ENCODE measurements at regions not wholly inside any gene's neighbourhood (a gene's known extent, or its start where the extent isn't known, plus 50 kb on each side); places are given as distances from the start of the nearest gene placed in this dataset.

DNA sequence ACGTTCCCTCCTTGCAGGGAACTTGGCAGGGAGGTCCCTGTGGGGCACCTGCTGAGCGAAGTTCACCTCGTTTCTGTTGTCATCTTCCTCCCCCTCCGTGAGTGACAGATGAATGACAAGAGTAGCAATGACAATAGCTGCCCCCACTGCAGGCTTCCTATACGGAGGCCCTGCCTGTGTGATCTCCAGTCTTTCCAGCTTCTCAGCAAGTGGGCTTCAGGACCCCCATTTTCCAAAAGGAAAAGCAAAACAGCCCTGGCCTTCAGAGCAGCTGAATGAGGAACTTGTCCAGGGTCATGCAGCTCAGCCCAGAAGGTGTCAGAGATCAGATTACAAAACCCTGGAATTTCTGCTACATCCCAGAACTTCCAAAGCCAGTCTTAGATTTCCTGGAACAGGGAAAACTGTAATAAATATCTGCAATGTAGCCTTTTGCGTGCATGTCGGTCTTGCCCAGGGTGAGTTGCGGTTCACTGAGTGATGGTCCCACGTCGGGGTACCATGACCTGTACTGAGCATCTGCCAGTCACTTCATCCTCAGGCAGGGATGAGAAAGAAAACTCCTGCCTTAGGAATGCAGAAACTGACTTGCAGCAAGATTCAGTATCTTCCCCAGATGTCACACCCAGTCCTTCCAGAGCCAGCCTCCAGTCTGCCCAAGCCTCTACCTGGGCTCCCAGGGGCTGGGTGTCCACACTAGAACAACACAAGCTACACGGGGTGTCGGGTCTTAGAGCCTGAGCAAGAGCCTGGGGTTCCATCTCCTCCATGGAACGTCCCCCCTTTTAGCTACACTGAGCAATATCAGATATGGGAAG is 1457.0 kb downstream of the BRD1 start:
- H3K27ac ChIP-seq (ENCODE audit: low read length in 2 of 2), result no peak overlapping the region
- no peaks in the 10 kb centered on the region for H3K36me3 ChIP-seq (replicated peaks in 1 of 2; ENCODE audit: control extremely low read depth in 1 of 2, control insufficient read depth in 1 of 2, extremely low read depth in 1 of 2, insufficient read depth in 2 of 2, low read length in 1 of 2)
- H3K79me2 ChIP-seq (ENCODE audit: control insufficient read depth, insufficient read depth, low read length), result no peaks in the 10 kb centered on the region
- 71% methylated on average over 8 of the region's 13 CpGs for WGBS (ENCODE audit: insufficient coverage)
- peaks cover 17% of the 10 kb centered on the region for H3K27me3 Mint-ChIP-seq
- no peak overlapping the region for H3K4me3 Mint-ChIP-seq
- H3K4me3 ChIP-seq (ENCODE audit: control extremely low read depth in 1 of 5, extremely low read depth in 1 of 5, insufficient read depth in 1 of 5, low read depth in 2 of 5, low read length in 4 of 5), result no peak overlapping the region
- H3K9me3 ChIP-seq (ENCODE audit: control extremely low read depth in 1 of 3, control insufficient read depth in 2 of 3, insufficient read depth in 1 of 3, low read length in 2 of 3), result peaks cover 0 to 3% (median 0%) of the 10 kb centered on the region in 3 donors
- intact Hi-C loops (cut with micrococcal nuclease), result no loop called here
- ChIA-PET POLR2A (no interaction called here), CTCF (no interaction called here)
- H2AFZ ChIP-seq (ENCODE audit: insufficient read depth, low read depth, low read length, poor library complexity, severe bottlenecking), result no peak overlapping the region
- no peak for TF ChIP-seq EZH2 (IDR thresholded peaks at IDR 0.05; ENCODE audit: borderline replicate concordance, insufficient read depth, low read depth, low read length, poor library complexity, severe bottlenecking)
- TF ChIP-seq, protein P1, sequence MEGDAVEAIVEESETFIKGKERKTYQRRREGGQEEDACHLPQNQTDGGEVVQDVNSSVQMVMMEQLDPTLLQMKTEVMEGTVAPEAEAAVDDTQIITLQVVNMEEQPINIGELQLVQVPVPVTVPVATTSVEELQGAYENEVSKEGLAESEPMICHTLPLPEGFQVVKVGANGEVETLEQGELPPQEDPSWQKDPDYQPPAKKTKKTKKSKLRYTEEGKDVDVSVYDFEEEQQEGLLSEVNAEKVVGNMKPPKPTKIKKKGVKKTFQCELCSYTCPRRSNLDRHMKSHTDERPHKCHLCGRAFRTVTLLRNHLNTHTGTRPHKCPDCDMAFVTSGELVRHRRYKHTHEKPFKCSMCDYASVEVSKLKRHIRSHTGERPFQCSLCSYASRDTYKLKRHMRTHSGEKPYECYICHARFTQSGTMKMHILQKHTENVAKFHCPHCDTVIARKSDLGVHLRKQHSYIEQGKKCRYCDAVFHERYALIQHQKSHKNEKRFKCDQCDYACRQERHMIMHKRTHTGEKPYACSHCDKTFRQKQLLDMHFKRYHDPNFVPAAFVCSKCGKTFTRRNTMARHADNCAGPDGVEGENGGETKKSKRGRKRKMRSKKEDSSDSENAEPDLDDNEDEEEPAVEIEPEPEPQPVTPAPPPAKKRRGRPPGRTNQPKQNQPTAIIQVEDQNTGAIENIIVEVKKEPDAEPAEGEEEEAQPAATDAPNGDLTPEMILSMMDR (IDR thresholded peaks at IDR 0.05), result no peak
- peaks cover 0 to 3% (median 0%) of the 10 kb centered on the region in 4 experiments for H3K27me3 ChIP-seq (replicated peaks in 1 of 4; ENCODE audit: control extremely low read depth in 1 of 4, control insufficient read depth in 3 of 4, insufficient read depth in 4 of 4, low read length in 3 of 4)
- H3K9ac ChIP-seq (ENCODE audit: low read length), result no peak overlapping the region
- H3K4me1 ChIP-seq (ENCODE audit: control insufficient read depth in 2 of 2, insufficient read depth in 2 of 2, low read length in 2 of 2), result no peaks in the 10 kb centered on the region
- H3K4me2 ChIP-seq (replicated peaks; ENCODE audit: low read depth, low read length, poor library complexity, severe bottlenecking), result no peak overlapping the region
- DNase-seq (no peak), ATAC-seq (ENCODE audit: low read depth) (no peak)
- H4K20me1 ChIP-seq (ENCODE audit: control insufficient read depth, insufficient read depth, low read length, poor library complexity, severe bottlenecking), result no peaks in the 10 kb centered on the region
- no peak overlapping the region for H3K27ac Mint-ChIP-seq
- H3K9me3 Mint-ChIP-seq (ENCODE audit: insufficient read depth), result no peaks in the 10 kb centered on the region
- no peaks in the 10 kb centered on the region for H3K4me1 Mint-ChIP-seq

DNA sequence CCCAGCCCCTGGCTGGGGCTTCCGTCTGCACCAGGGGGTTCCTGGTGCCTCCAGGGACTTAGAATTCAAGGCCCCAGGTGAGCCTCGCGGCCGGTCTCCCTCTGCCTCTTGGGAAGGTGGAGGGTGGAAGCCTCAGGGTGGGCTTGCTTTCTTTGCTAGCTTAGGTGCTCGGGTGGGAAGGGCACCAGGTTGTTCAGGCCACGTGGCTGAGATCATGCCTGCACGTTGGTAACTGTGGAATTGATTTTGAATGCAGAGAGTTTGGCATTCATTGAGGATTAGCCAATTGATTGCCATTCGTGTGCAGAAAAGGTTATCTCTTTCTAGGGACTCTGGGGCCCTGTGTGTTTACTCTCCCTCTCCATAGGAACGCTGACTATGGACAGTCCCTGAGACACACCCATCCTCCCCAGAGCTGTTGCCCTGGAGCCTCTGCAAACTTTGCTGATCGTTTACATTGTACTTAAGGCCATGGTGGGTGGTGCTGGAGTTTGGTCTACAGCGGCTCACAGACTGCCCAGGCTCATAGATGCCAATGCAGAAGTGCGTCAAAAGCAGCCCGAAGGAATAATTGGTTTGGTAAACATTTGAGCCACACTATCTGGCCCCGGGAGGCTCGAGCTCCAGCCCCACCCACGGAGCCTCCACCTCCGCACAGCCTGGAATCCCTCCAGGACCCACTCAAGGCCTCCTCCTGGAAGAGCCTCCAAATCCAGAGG is 1457.7 kb downstream of the BRD1 start:
- Histone ChIP-seq H4K20me1 (ENCODE audit: control insufficient read depth, insufficient read depth, low read length, poor library complexity, severe bottlenecking) (no peaks in the 10 kb centered on the region), H3K9me3 (ENCODE audit: control extremely low read depth in 1 of 3, control insufficient read depth in 2 of 3, insufficient read depth in 1 of 3, low read length in 2 of 3) (peaks cover 0 to 3% (median 0%) of the 10 kb centered on the region in 3 donors), H3K4me1 (ENCODE audit: control insufficient read depth in 2 of 2, insufficient read depth in 2 of 2, low read length in 2 of 2) (no peaks in the 10 kb centered on the region), H3K79me2 (ENCODE audit: control insufficient read depth, insufficient read depth, low read length) (no peaks in the 10 kb centered on the region), H3K36me3 (replicated peaks in 1 of 2; ENCODE audit: control extremely low read depth in 1 of 2, control insufficient read depth in 1 of 2, extremely low read depth in 1 of 2, insufficient read depth in 2 of 2, low read length in 1 of 2) (no peaks in the 10 kb centered on the region), H3K9ac (ENCODE audit: low read length) (no peak overlapping the region), H3K27ac (ENCODE audit: low read length in 2 of 2) (no peak overlapping the region), H2AFZ (ENCODE audit: insufficient read depth, low read depth, low read length, poor library complexity, severe bottlenecking) (no peak overlapping the region), H3K27me3 (replicated peaks in 1 of 4; ENCODE audit: control extremely low read depth in 1 of 4, control insufficient read depth in 3 of 4, insufficient read depth in 4 of 4, low read length in 3 of 4) (peaks cover 0 to 3% (median 0%) of the 10 kb centered on the region in 4 experiments), H3K4me2 (replicated peaks; ENCODE audit: low read depth, low read length, poor library complexity, severe bottlenecking) (no peak overlapping the region), H3K4me3 (ENCODE audit: control extremely low read depth in 1 of 5, extremely low read depth in 1 of 5, insufficient read depth in 1 of 5, low read depth in 2 of 5, low read length in 4 of 5) (no peak overlapping the region)
- H3K4me3 Mint-ChIP-seq, result no peak overlapping the region
- DNase-seq (no peak), ATAC-seq (ENCODE audit: low read depth) (no peak)
- POLR2A ChIA-PET, result no interaction called here
- H3K4me1 Mint-ChIP-seq, result no peaks in the 10 kb centered on the region
- 54% methylated on average over 14 of the region's 17 CpGs for WGBS (ENCODE audit: insufficient coverage)
- TF ChIP-seq EZH2 (IDR thresholded peaks at IDR 0.05; ENCODE audit: borderline replicate concordance, insufficient read depth, low read depth, low read length, poor library complexity, severe bottlenecking), result no peak
- TF ChIP-seq, protein P1 (IDR thresholded peaks at IDR 0.05), result no peak
- intact Hi-C loops (cut with micrococcal nuclease), result no loop called here
- no peaks in the 10 kb centered on the region for H3K9me3 Mint-ChIP-seq (ENCODE audit: insufficient read depth)
- H3K27ac Mint-ChIP-seq, result no peak overlapping the region
- H3K27me3 Mint-ChIP-seq, result peaks cover 13% of the 10 kb centered on the region
- CTCF ChIA-PET, result no interaction called here
